ENCODE measurements at regions not wholly inside any gene's neighbourhood (a gene's known extent, or its start where the extent isn't known, plus 50 kb on each side); places are given as distances from the start of the nearest gene placed in this dataset.

DNA sequence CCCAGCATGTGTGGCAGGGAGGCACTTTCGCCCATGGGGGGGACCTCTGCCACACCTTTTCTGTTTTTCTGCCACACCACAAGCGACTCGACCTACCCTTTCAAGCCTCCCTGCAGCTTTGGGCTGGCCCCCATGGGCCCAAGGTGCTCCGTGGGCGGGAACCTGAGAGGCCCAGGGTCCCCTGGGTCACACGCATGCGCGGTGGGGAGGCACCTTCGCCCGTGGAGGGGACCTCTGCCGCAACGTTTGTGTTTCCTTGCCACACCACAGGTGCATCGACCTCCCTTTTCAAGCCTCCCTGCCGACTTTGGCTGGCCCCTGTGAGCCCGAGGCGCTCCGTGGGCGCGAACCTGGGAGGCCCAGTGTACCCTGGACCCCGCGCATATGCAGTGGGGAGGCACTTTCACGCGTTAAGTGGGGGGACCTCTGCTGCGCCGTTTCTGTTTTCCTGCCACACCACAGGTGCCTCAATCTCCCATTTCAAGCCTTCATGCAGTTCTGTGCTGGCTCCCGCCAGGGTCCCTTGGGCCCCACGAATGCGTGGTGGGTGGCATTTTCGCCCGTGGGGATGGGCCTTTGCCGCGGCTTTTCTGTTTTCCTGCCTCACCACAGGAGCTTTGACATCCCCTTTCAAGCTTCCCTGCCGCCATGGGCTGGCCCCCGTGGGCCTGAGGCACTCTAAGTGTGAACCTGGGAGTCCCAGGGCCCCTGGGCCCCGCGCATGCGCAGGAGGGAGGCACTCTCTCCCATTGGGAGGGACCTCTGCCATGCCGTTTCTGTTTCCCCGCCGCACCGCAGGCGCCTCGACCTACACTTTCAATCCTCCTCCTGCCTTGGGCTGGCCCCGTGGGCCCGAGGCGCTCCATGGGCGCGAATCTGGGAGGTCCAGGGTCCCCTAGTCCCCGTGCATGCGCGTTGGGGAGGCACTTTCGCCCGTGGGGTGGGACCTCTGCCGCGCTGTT is 332.2 kb downstream of the ALG10 start:
- Histone ChIP-seq H3K4me3 (no peak overlapping the region), H3K27ac (no peak overlapping the region), H3K36me3 (no peaks in the 10 kb centered on the region), H3K9me3 (no peaks in the 10 kb centered on the region), H3K4me1 (no peaks in the 10 kb centered on the region), H3K27me3 (ENCODE audit: low read depth) (peaks cover 7% of the 10 kb centered on the region)
- intact Hi-C loops (cut with DNase I): no loop called here
- TF ChIP-seq, protein P1, sequence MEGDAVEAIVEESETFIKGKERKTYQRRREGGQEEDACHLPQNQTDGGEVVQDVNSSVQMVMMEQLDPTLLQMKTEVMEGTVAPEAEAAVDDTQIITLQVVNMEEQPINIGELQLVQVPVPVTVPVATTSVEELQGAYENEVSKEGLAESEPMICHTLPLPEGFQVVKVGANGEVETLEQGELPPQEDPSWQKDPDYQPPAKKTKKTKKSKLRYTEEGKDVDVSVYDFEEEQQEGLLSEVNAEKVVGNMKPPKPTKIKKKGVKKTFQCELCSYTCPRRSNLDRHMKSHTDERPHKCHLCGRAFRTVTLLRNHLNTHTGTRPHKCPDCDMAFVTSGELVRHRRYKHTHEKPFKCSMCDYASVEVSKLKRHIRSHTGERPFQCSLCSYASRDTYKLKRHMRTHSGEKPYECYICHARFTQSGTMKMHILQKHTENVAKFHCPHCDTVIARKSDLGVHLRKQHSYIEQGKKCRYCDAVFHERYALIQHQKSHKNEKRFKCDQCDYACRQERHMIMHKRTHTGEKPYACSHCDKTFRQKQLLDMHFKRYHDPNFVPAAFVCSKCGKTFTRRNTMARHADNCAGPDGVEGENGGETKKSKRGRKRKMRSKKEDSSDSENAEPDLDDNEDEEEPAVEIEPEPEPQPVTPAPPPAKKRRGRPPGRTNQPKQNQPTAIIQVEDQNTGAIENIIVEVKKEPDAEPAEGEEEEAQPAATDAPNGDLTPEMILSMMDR (IDR thresholded peaks at IDR 0.05): no peak
- DNase-seq (no peak), ATAC-seq (no peak)

DNA sequence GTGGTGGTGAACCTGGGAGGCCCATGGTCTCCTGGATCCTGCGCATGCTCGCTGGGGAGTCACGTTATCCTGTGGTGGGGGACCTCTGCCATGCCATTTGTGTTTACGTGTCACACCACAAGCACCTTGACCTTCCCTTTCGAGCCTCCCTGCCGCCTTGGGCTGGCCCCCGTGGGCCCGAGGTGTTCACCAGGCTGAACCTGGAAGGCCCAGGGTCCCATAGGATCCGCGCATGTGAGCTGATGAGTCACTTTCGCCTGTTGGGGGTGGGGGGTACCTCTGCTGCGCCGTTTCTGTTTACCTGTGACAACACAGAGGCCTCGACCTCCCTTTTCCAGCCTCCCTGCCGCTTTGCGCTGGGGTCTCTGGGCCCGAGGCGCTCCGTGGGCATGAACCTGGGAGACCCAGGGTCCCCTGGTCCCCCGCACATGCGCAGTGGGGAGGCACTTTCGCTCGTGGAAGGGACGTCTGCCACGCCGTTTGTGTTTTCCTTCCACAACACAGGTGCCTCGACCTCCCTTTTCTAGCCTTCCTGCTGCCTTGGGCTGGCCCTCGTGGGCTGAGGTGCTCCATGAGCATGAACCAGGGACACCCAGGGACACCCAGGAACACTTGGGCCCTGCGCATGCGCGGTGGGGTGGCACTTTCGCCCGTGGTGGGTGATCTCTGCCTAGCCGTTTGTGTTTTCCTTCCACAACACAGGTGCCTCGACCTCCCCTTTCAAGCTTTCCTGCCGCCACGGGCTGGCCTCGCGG is 334.1 kb downstream of the ALG10 start:
- no peak overlapping the region for H3K27ac ChIP-seq
- peaks cover 9% of the 10 kb centered on the region for H3K9me3 ChIP-seq
- H3K4me1 ChIP-seq: no peaks in the 10 kb centered on the region
- TF ChIP-seq, protein P1 (IDR thresholded peaks at IDR 0.05): no peak
- no peak overlapping the region for H3K4me3 ChIP-seq
- intact Hi-C loops (cut with DNase I): no loop called here
- no peaks in the 10 kb centered on the region for H3K36me3 ChIP-seq
- H3K27me3 ChIP-seq (ENCODE audit: low read depth): peaks cover 7% of the 10 kb centered on the region
- DNase-seq (no peak), ATAC-seq (no peak)

DNA sequence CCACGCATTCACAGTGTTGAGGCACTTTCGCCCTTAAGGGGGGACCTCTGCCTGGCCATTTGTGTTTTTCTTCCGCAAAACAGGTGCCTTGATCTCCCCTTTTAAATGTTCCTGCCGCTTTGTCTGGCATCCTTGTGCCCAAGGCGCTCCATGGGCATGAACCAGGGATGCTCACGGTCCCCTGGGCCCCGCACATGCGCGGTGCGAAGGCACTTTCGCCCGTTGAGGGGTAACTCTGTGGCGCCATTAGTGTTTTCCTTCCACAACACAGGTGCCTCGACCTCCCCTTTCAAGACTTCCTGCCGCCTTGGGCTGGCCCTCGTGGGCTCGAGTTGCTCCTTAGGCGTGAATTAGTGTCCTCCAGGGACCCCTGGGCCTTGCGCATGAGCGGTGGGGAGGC is 335.5 kb downstream of the ALG10 start:
- peaks cover 7% of the 10 kb centered on the region for H3K27me3 ChIP-seq (ENCODE audit: low read depth)
- peaks cover 11% of the 10 kb centered on the region for H3K9me3 ChIP-seq
- ATAC-seq (no peak), DNase-seq (no peak)
- H3K4me3 ChIP-seq: no peak overlapping the region
- no peaks in the 10 kb centered on the region for H3K36me3 ChIP-seq
- TF ChIP-seq, protein P1 (IDR thresholded peaks at IDR 0.05): no peak
- intact Hi-C loops (cut with DNase I): no loop called here
- H3K27ac ChIP-seq: no peak overlapping the region
- no peaks in the 10 kb centered on the region for H3K4me1 ChIP-seq

DNA sequence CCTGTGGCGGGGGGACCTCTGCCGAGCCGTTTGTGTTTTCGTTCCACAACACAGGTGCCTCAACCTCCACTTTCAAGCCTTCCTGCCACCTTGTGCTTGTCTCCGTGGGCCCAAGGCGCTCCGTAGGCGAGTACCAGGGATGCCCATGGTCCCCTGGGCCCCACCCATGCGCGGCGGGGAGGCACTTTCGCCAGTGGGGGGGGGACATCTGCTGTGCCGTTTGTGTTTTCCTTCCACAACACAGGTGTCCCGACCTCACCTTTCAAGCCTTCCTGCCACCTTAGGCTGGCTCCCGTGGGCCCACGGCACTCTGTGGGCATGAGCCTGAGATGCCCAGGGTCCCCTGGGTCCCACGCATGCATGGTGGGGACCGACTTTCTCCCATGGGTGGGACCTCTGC is 335.9 kb downstream of the ALG10 start:
- Histone ChIP-seq H3K36me3 (no peaks in the 10 kb centered on the region), H3K27ac (no peak overlapping the region), H3K4me1 (no peaks in the 10 kb centered on the region), H3K4me3 (no peak overlapping the region), H3K9me3 (peaks cover 11% of the 10 kb centered on the region), H3K27me3 (ENCODE audit: low read depth) (peaks cover 7% of the 10 kb centered on the region)
- intact Hi-C loops (cut with DNase I): no loop called here
- TF ChIP-seq, protein P1 (IDR thresholded peaks at IDR 0.05): no peak
- ATAC-seq: no peak
- no peak for DNase-seq

DNA sequence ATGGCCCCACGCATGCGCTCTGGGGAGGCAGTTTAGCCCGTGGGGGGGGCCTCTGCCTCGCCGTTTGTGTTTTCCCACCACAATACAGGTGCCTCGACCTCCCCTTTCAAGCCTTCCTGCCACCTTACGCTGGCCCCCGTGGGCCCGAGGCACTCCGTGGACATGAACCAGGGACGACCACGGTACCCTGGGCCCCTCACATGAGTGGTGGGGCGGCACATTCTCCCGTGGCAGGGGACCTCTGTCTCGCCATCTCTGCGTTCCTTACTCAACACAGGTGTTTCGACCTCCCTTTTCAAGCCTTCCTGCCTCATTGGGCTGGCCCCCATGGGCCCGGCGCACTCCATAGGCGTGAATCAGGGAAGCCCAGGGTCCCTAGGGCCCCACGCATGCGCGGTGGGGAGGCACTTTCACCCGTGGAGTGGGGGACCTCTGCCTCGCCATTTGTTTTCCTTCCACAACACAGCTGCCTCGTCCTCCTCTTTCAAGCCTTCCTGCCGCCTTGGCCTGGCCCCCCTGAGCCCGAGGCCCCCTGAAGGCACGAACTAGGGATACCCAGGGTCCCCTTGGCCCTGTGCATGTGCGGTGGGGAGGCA is 339.5 kb downstream of the ALG10 start:
- Histone ChIP-seq H3K36me3 (no peaks in the 10 kb centered on the region), H3K27ac (no peak overlapping the region), H3K4me1 (no peaks in the 10 kb centered on the region), H3K9me3 (peaks cover 15% of the 10 kb centered on the region), H3K4me3 (no peak overlapping the region), H3K27me3 (ENCODE audit: low read depth) (peaks cover 7% of the 10 kb centered on the region)
- intact Hi-C loops (cut with DNase I): no loop called here
- ATAC-seq (no peak), DNase-seq (no peak)
- TF ChIP-seq, protein P1 (IDR thresholded peaks at IDR 0.05): no peak
